Natural killer cell (primary cell): ENCODE measurements at regions not wholly inside any gene's neighbourhood (a gene's known extent, or its start where the extent isn't known, plus 50 kb on each side); places are given as distances from the start of the nearest gene placed in this dataset.

Source experiments
- ATAC-seq, 3 donors: fragments of 150-1000 bp in 2 of 3; fragments of 200-7000 bp in 1 of 3; cut with Tn5 transposase; 1 replicate in 1 of 3; 2 replicates in 2 of 3; pipeline ENCODE4 v1.10.0; 2021; ENCODE audit warnings: mild to moderate bottlenecking in 2 of 3, moderate library complexity in 2 of 3
- DNase-seq, 2 donors: peaks; one replicate each; pipeline versions ENCODE4 v3.0.0 to v3.0.0-alpha.2; 2013 to 2021; ENCODE audit warnings: mixed read lengths in 1 of 2
- H3K27ac ChIP-seq: one replicate; pipeline ENCODE4 v1.5.1; 2013; ENCODE audit warnings: mild to moderate bottlenecking, low read length
- H3K27me3 ChIP-seq: one replicate; pipeline ENCODE4 v1.6.1; 2013; ENCODE audit warnings: low read length; ENCODE audit not compliant: control insufficient read depth, insufficient read depth
- H3K36me3 ChIP-seq: one replicate; pipeline ENCODE4 v1.6.1; 2013; ENCODE audit warnings: low read length; ENCODE audit not compliant: control insufficient read depth, insufficient read depth
- H3K4me1 ChIP-seq: one replicate; pipeline ENCODE4 v1.6.1; 2013; ENCODE audit warnings: low read length; ENCODE audit not compliant: control insufficient read depth, insufficient read depth
- H3K4me3 ChIP-seq: one replicate; pipeline ENCODE4 v1.5.1; 2013; ENCODE audit warnings: low read length
- H3K9me3 ChIP-seq: one replicate; pipeline ENCODE4 v1.6.1; 2013; ENCODE audit warnings: low read length; ENCODE audit not compliant: control insufficient read depth, insufficient read depth
- H3K27ac Mint-ChIP-seq, 2 donors: one replicate each; pipeline ENCODE4 v1.8.0; 2022; ENCODE audit warnings: mild to moderate bottlenecking in 2 of 2, mixed read lengths in 2 of 2, moderate library complexity in 1 of 2
- H3K27me3 Mint-ChIP-seq, 2 donors: one replicate each; pipeline ENCODE4 v1.8.0; 2022; ENCODE audit warnings: low read depth in 2 of 2, mixed read lengths in 2 of 2
- H3K36me3 Mint-ChIP-seq: one replicate; pipeline ENCODE4 v1.8.0; 2022; ENCODE audit warnings: mixed read lengths
- H3K4me1 Mint-ChIP-seq, 2 donors: one replicate each; pipeline ENCODE4 v1.8.0; 2022; ENCODE audit warnings: mixed read lengths in 2 of 2
- H3K4me3 Mint-ChIP-seq: one replicate; pipeline ENCODE4 v1.8.0; 2022; ENCODE audit warnings: mild to moderate bottlenecking, moderate library complexity, mixed read lengths
- H3K9me3 Mint-ChIP-seq, 2 donors: one replicate each; pipeline ENCODE4 v1.8.0; 2022; ENCODE audit warnings: mixed read lengths in 2 of 2
- WGBS: methylation state at CpG from one replicate; pipeline ENCODE4 v1.1.7; 2013; ENCODE audit warnings: missing lambda C conversion rate; ENCODE audit not compliant: insufficient coverage; 5-methylcytosine and 5-hydroxymethylcytosine counted together
- intact Hi-C: fragments of 100-400 bp; cut with micrococcal nuclease; formaldehyde crosslinking; loops from one replicate; pipeline ENCODE4 v1.14.2; 2022
- TF ChIP-seq, protein P1 (sequence below): fragments of 200-600 bp; IDR thresholded peaks from one replicate; pipeline ENCODE4 v1.8.0; 2022; ENCODE audit warnings: antibody characterized with exemption

DNA sequence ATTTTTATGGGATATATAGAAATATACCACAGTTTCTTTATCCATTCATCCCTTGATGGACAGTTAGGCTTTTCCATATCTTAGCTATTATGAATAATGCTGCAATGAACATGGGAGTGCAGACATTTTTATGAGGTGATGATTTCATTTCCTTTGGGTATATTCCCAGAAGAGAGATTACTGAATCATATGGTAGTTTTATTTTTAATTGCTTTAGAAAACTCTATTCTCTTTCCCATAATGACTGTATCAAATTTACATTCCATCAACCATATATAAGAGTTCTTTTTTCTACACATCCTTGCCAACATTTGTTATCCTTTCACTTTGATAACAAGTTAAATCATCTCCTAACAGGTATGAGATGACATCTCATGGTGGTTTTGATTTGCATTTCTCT lies 821.6 kb downstream of the TLE1 start:
- intact Hi-C loops, result no loop called here
- H3K27me3 ChIP-seq, result no peaks in the 10 kb centered on the region
- H3K36me3 Mint-ChIP-seq, result peaks cover 8% of the 10 kb centered on the region
- ATAC-seq, result no peak
- H3K27ac ChIP-seq, result no peak overlapping the region
- no peak overlapping the region for H3K4me3 ChIP-seq
- H3K4me1 ChIP-seq, result no peaks in the 10 kb centered on the region
- no peak for DNase-seq
- no peaks in the 10 kb centered on the region for H3K27me3 Mint-ChIP-seq
- no peaks in the 10 kb centered on the region for H3K9me3 ChIP-seq
- H3K9me3 Mint-ChIP-seq, result peaks cover 26% of the 10 kb centered on the region in 2 donors
- H3K4me1 Mint-ChIP-seq, result no peaks in the 10 kb centered on the region
- H3K27ac Mint-ChIP-seq, result no peak overlapping the region
- no peak overlapping the region for H3K4me3 Mint-ChIP-seq
- H3K36me3 ChIP-seq, result no peaks in the 10 kb centered on the region
- TF ChIP-seq, protein P1, sequence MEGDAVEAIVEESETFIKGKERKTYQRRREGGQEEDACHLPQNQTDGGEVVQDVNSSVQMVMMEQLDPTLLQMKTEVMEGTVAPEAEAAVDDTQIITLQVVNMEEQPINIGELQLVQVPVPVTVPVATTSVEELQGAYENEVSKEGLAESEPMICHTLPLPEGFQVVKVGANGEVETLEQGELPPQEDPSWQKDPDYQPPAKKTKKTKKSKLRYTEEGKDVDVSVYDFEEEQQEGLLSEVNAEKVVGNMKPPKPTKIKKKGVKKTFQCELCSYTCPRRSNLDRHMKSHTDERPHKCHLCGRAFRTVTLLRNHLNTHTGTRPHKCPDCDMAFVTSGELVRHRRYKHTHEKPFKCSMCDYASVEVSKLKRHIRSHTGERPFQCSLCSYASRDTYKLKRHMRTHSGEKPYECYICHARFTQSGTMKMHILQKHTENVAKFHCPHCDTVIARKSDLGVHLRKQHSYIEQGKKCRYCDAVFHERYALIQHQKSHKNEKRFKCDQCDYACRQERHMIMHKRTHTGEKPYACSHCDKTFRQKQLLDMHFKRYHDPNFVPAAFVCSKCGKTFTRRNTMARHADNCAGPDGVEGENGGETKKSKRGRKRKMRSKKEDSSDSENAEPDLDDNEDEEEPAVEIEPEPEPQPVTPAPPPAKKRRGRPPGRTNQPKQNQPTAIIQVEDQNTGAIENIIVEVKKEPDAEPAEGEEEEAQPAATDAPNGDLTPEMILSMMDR, result no peak

DNA sequence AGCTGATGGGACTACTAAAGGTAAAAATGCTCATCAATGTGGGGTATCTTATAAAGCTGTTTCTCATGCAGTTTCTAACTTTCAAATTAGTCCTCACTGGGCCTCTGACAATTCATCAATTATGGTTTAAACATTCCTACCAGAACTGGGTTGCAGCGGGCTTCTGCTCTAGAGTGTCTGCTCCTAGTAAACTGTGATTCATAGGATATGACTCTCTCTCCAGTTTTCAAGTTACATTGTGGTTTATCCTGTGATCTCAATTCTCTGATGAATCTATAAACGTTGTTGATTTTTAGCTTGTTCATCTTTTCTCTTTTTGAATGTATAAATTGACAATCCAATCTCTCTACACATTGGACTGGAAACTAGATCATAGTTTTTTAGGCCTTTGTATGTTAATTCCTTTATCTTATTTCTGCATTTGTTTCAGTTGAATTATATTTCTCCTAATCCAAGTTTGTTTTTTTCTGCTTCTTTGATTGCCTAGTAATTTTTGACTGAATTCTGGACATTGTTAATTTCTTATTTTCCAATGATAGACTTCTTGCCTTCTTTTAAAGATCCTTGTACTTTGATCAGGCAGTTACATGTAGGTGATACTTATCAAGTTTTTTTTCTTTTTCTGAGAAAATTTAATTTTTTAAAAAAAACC lies 822.6 kb downstream of the TLE1 start:
- H3K4me1 ChIP-seq, result no peaks in the 10 kb centered on the region
- no peak for ATAC-seq

DNA sequence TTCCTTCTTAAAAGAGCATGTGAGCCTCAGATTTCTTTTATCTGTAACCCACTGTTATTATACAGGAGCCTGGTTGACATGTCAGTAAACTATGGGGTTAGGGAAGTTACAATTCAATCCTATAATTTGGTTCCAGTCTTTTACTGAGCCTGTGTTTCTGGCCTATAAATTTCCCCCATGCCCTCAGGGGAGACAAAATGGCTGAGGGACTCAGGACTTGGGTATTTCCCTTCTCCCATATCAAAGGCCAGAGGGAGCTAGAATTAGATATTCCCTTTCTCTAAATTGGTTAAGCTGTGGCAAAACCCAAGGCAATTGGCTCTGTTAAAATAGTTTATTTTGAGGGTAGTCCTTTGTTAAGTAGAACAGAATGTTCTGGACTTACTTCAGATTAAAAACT lies 823.2 kb downstream of the TLE1 start:
- peaks cover 8% of the 10 kb centered on the region for H3K36me3 Mint-ChIP-seq
- no peak overlapping the region for H3K27ac Mint-ChIP-seq

More for the DNA sequence above, 822.6 kb downstream of the TLE1 start:
- H3K9me3 ChIP-seq, result no peaks in the 10 kb centered on the region
- Mint-ChIP-seq H3K4me1 (no peaks in the 10 kb centered on the region), H3K4me3 (no peak overlapping the region), H3K27me3 (no peaks in the 10 kb centered on the region), H3K9me3 (peaks cover 26% of the 10 kb centered on the region in 2 donors), H3K27ac (no peak overlapping the region), H3K36me3 (peaks cover 8% of the 10 kb centered on the region)
- no peak overlapping the region for H3K27ac ChIP-seq
- H3K4me3 ChIP-seq, result no peak overlapping the region
- WGBS, result 89% methylated on average over 1 of the region's 2 CpGs
- TF ChIP-seq, protein P1, result no peak
- no peaks in the 10 kb centered on the region for H3K27me3 ChIP-seq
- no peak for DNase-seq
- intact Hi-C loops, result no loop called here
- no peaks in the 10 kb centered on the region for H3K36me3 ChIP-seq

More for the DNA sequence above, 823.2 kb downstream of the TLE1 start:
- Histone ChIP-seq H3K27me3 (no peaks in the 10 kb centered on the region), H3K4me1 (no peaks in the 10 kb centered on the region), H3K4me3 (no peak overlapping the region), H3K36me3 (no peaks in the 10 kb centered on the region), H3K27ac (no peak overlapping the region), H3K9me3 (no peaks in the 10 kb centered on the region)
- H3K4me1 Mint-ChIP-seq, result no peaks in the 10 kb centered on the region
- no peak overlapping the region for H3K4me3 Mint-ChIP-seq
- H3K27me3 Mint-ChIP-seq, result no peaks in the 10 kb centered on the region
- intact Hi-C loops, result no loop called here
- DNase-seq (no peak), ATAC-seq (no peak)
- TF ChIP-seq, protein P1, result no peak
- peaks cover 23 to 26% of the 10 kb centered on the region in 2 donors for H3K9me3 Mint-ChIP-seq
